ENCODE measurements at regions not wholly inside any gene's neighbourhood (a gene's known extent, or its start where the extent isn't known, plus 50 kb on each side); places are given as distances from the start of the nearest gene placed in this dataset.

- no peak for TF ChIP-seq EZH2 (IDR thresholded peaks at IDR 0.05; ENCODE audit: low read length, unreplicated experiment)
- TF ChIP-seq CTCF (conservative IDR thresholded peaks at IDR 0.05; ENCODE audit: low read depth, low read length): no peak
These were observed 197.1 kb upstream of the RASSF8 start for GRCh38 chr12:25761356-25761755.
